ENCODE measurements at regions not wholly inside any gene's neighbourhood (a gene's known extent, or its start where the extent isn't known, plus 50 kb on each side); places are given as distances from the start of the nearest gene placed in this dataset.

DNA sequence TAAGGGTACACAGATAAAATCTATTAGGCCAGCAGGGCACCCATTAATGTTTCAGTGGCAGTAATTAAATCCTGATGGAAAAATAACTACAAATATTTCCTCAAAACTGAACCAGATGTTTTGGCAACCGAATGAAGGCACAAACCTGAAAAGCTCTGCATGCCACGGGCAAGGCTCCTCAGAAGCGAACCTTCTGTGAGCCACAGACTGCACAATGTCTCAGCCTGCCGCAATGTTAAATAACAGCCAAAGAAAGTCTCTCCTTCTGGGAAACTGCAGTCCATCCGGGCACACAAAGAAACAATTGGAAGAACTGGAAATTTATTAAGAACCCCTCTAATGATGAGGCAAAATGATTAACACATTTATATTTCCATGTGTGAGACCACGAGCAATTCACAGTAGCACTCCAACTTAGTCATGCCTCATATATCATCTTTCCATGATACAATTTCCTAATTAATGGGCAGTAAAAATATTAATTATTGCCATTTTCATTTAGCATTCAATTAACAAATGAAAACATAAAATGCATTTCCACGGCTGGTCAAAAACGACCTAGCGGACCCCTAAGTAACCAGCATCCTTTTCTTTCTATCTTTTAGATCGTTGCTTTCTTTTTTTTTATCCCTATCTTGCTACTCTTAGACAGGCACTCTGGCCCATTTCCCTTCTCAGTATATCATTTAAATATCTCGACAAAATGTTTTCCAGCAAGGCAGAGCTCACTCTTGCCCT lies 237.5 kb downstream of the EPHA4 start:
- TF ChIP-seq CTCF (IDR thresholded peaks at IDR 0.05 in 8 of 11, conservative IDR thresholded peaks at IDR 0.05 in 3 of 11) = no peak
- TF ChIP-seq POLR2A (IDR thresholded peaks at IDR 0.05) = no peak
